H9 (cell line): ENCODE measurements at regions not wholly inside any gene's neighbourhood (a gene's known extent, or its start where the extent isn't known, plus 50 kb on each side); places are given as distances from the start of the nearest gene placed in this dataset.

Experiments
- DNase-seq: peaks from one replicate; pipeline ENCODE4 v3.0.0-alpha.2; 2017
- H2AFZ ChIP-seq: one replicate; pipeline ENCODE4 v1.6.1; 2013; ENCODE audit warnings: mild to moderate bottlenecking, low read length, control low read depth, moderate library complexity
- H2AK5ac ChIP-seq: 2 replicates; pipeline ENCODE4 v1.6.1; 2013; ENCODE audit warnings: low read length, control low read depth, mixed read lengths; ENCODE audit not compliant: insufficient read length
- H2BK120ac ChIP-seq: one replicate; pipeline ENCODE4 v1.6.1; 2013; ENCODE audit warnings: low read depth, mild to moderate bottlenecking, low read length, control low read depth, inconsistent platforms; ENCODE audit not compliant: poor library complexity, severe bottlenecking
- H2BK12ac ChIP-seq: 2 replicates; pipeline ENCODE4 v1.6.1; 2013; ENCODE audit warnings: low read length, control low read depth, mixed read lengths, low read depth; ENCODE audit not compliant: insufficient read length
- H2BK15ac ChIP-seq: 2 replicates; pipeline ENCODE4 v1.6.1; 2013; ENCODE audit warnings: low read depth, low read length, control low read depth
- H2BK20ac ChIP-seq: one replicate; pipeline ENCODE4 v1.6.1; 2013; ENCODE audit warnings: low read depth, mild to moderate bottlenecking, low read length, control low read depth, inconsistent platforms; ENCODE audit not compliant: poor library complexity, severe bottlenecking
- H2BK5ac ChIP-seq: 2 replicates; pipeline ENCODE4 v1.6.1; 2013; ENCODE audit warnings: low read length, control low read depth, mixed read lengths; ENCODE audit not compliant: insufficient read length
- H3K14ac ChIP-seq: 2 replicates; pipeline ENCODE4 v1.6.1; 2013; ENCODE audit warnings: low read length, control low read depth; ENCODE audit not compliant: insufficient read depth
- H3K18ac ChIP-seq: 2 replicates; pipeline ENCODE4 v1.6.1; 2013; ENCODE audit warnings: low read depth, mild to moderate bottlenecking, mixed read lengths, low read length, control low read depth; ENCODE audit not compliant: insufficient read length
- H3K23ac ChIP-seq: 2 replicates; pipeline ENCODE4 v1.6.1; 2013; ENCODE audit warnings: low read length, control low read depth, mixed read lengths, low read depth; ENCODE audit not compliant: insufficient read length
- H3K23me2 ChIP-seq: 2 replicates; pipeline ENCODE4 v1.6.1; 2013; ENCODE audit warnings: low read depth, mild to moderate bottlenecking, mixed read lengths, low read length, control low read depth; ENCODE audit not compliant: insufficient read length, poor library complexity, severe bottlenecking
- H3K27ac ChIP-seq: 2 replicates; pipeline ENCODE4 v1.5.1; 2013; ENCODE audit warnings: low read length, control low read depth, mixed read lengths, low read depth; ENCODE audit not compliant: insufficient read length
- H3K27me3 ChIP-seq: 2 replicates; pipeline ENCODE4 v1.6.1; 2013; ENCODE audit warnings: low read length, control low read depth, inconsistent platforms; ENCODE audit not compliant: insufficient read depth
- H3K4ac ChIP-seq: 2 replicates; pipeline ENCODE4 v1.6.1; 2013; ENCODE audit warnings: low read depth, mild to moderate bottlenecking, control low read depth, inconsistent platforms, low read length, moderate library complexity
- H3K4me1 ChIP-seq: 2 replicates; pipeline ENCODE4 v1.6.1; 2013; ENCODE audit warnings: low read length, control low read depth, inconsistent platforms; ENCODE audit not compliant: insufficient read depth
- H3K4me2 ChIP-seq: 2 replicates; pipeline ENCODE4 v1.6.1; 2013; ENCODE audit warnings: low read length, control low read depth, mixed read lengths; ENCODE audit not compliant: insufficient read length, insufficient read depth
- H3K56ac ChIP-seq: 2 replicates; pipeline ENCODE4 v1.6.1; 2013; ENCODE audit warnings: low read depth, mild to moderate bottlenecking, mixed read lengths, low read length, control low read depth; ENCODE audit not compliant: insufficient read length
- H3K79me1 ChIP-seq: 2 replicates; pipeline ENCODE4 v1.6.1; 2013; ENCODE audit warnings: low read depth, mild to moderate bottlenecking, moderate library complexity, low read length, control low read depth, inconsistent platforms; ENCODE audit not compliant: insufficient read depth, poor library complexity, severe bottlenecking
- H3K79me2 ChIP-seq: 2 replicates; pipeline ENCODE4 v1.6.1; 2013; ENCODE audit warnings: low read length, control low read depth, inconsistent platforms; ENCODE audit not compliant: insufficient read depth
- H3K9ac ChIP-seq: 2 replicates; pipeline ENCODE4 v1.6.1; 2013; ENCODE audit warnings: low read length, control low read depth, mixed read lengths; ENCODE audit not compliant: insufficient read length; ENCODE audit errors: extremely low read depth
- H3K9me3 ChIP-seq: one replicate; pipeline ENCODE4 v1.6.1; 2013; ENCODE audit warnings: low read depth, low read length, inconsistent platforms; ENCODE audit not compliant: control insufficient read depth
- H3T11ph ChIP-seq: one replicate; pipeline ENCODE4 v1.6.1; 2013; ENCODE audit warnings: mild to moderate bottlenecking, low read length, control low read depth, inconsistent platforms
- H4K20me1 ChIP-seq: one replicate; pipeline ENCODE4 v1.6.1; 2013; ENCODE audit not compliant: control insufficient read depth, insufficient read length, insufficient read depth
- H4K5ac ChIP-seq: 2 replicates; pipeline ENCODE4 v1.6.1; 2013; ENCODE audit warnings: low read depth, mild to moderate bottlenecking, mixed read lengths, low read length, control low read depth; ENCODE audit not compliant: insufficient read length
- H4K8ac ChIP-seq: replicated peaks from 2 replicates; pipeline ENCODE4 v1.6.1; 2013; ENCODE audit warnings: low read length, control low read depth, mixed read lengths, low read depth; ENCODE audit not compliant: insufficient read length
- H4K91ac ChIP-seq: 2 replicates; pipeline ENCODE4 v1.6.1; 2013; ENCODE audit warnings: low read depth, mild to moderate bottlenecking, moderate library complexity, mixed read lengths, low read length, control low read depth; ENCODE audit not compliant: insufficient read length
- H3K27ac Mint-ChIP-seq, 3 experiments: 2 replicates in 2 of 3; 3 replicates in 1 of 3; pipeline ENCODE4 v1.8.0; 2020 to 2021; ENCODE audit warnings: mixed read lengths in 3 of 3, mild to moderate bottlenecking in 1 of 3, moderate library complexity in 1 of 3
- H3K27me3 Mint-ChIP-seq: 2 replicates; pipeline ENCODE4 v1.8.0; 2021; ENCODE audit warnings: low read depth, mild to moderate bottlenecking, moderate library complexity, mixed read lengths
- H3K36me3 Mint-ChIP-seq, 3 experiments: 2 replicates in 2 of 3; 3 replicates in 1 of 3; pipeline ENCODE4 v1.8.0; 2020 to 2021; ENCODE audit warnings: low read depth in 3 of 3, mixed read lengths in 3 of 3; ENCODE audit not compliant: insufficient read depth in 1 of 3
- H3K4me1 Mint-ChIP-seq, 2 experiments: 2 replicates each; pipeline ENCODE4 v1.8.0; 2020; ENCODE audit warnings: mixed read lengths in 2 of 2
- H3K4me3 Mint-ChIP-seq, 2 experiments: 2 replicates in 1 of 2; 3 replicates in 1 of 2; pipeline ENCODE4 v1.8.0; 2020 to 2021; ENCODE audit warnings: mild to moderate bottlenecking in 2 of 2, mixed read lengths in 2 of 2, moderate library complexity in 1 of 2
- H3K9me3 Mint-ChIP-seq, 2 experiments: 2 replicates in 1 of 2; 3 replicates in 1 of 2; pipeline ENCODE4 v1.8.0; 2020; ENCODE audit warnings: mild to moderate bottlenecking in 2 of 2, mixed read lengths in 2 of 2, moderate library complexity in 1 of 2
- CTCF ChIP-seq: fragments of 200-600 bp; sonication (generic); conservative IDR thresholded peaks from 3 replicates; pipeline ENCODE4 v1.8.0; 2021; ENCODE audit warnings: antibody characterized with exemption, mild to moderate bottlenecking
- WGBS: extraction: QIAGEN DNeasy Blood & Tissue Kit; methylation state at CpG from one replicate; pipeline ENCODE4 v1.1.7; 2013; ENCODE audit warnings: missing lambda C conversion rate, low lambda C conversion rate, mixed read lengths; ENCODE audit not compliant: insufficient read length; ENCODE audit errors: extremely low coverage; 5-methylcytosine and 5-hydroxymethylcytosine counted together

- H3K27me3 ChIP-seq = no peaks in the 10 kb centered on the region
- no peak overlapping the region for H3K9ac ChIP-seq
- H2AK5ac ChIP-seq = no peak overlapping the region
- no peak for DNase-seq
- H2BK20ac ChIP-seq = no peak overlapping the region
- H3K27ac ChIP-seq = no peak overlapping the region
- WGBS = no CpG with 5 or more reads among the region's 2 CpGs
- H3K79me1 ChIP-seq = no peaks in the 10 kb centered on the region
- no peaks in the 10 kb centered on the region for H3K79me2 ChIP-seq
- TF ChIP-seq CTCF = no peak
- H3K23me2 ChIP-seq = no peaks in the 10 kb centered on the region
- no peak overlapping the region for H3K56ac ChIP-seq
- Mint-ChIP-seq H3K36me3 (peaks cover 0 to 2% (median 0%) of the 10 kb centered on the region in 3 experiments; a peak in 2 of 7 replicates), H3K27me3 (no peaks in the 10 kb centered on the region; the same call in 1 of the 2 replicates), H3K9me3 (peaks cover 49 to 56% of the 10 kb centered on the region in 2 experiments), H3K4me3 (no peak overlapping the region), H3K27ac (no peak overlapping the region), H3K4me1 (no peaks in the 10 kb centered on the region)
- H3K4me1 ChIP-seq = no peaks in the 10 kb centered on the region
- no peak overlapping the region for H3K18ac ChIP-seq
- no peaks in the 10 kb centered on the region for H4K20me1 ChIP-seq
- no peak overlapping the region for H4K8ac ChIP-seq
- no peak overlapping the region for H2BK120ac ChIP-seq
- no peak overlapping the region for H4K91ac ChIP-seq
- no peak overlapping the region for H4K5ac ChIP-seq
- H3K23ac ChIP-seq = no peak overlapping the region
- H2AFZ ChIP-seq = no peak overlapping the region
- H3K4me2 ChIP-seq = no peak overlapping the region
- no peak overlapping the region for H2BK12ac ChIP-seq
- no peak overlapping the region for H3K14ac ChIP-seq
- H3K4ac ChIP-seq = no peak overlapping the region
- H2BK5ac ChIP-seq = no peak overlapping the region
- no peak overlapping the region for H3T11ph ChIP-seq
- no peak overlapping the region for H2BK15ac ChIP-seq
- H3K9me3 ChIP-seq = peaks cover 32% of the 10 kb centered on the region
Measured at GRCh38 chrX:66882101-66882500, 243.2 kb upstream of the EDA2R start.
